Fibroblast of pulmonary artery (primary cell): ENCODE measurements at regions not wholly inside any gene's neighbourhood (a gene's known extent, or its start where the extent isn't known, plus 50 kb on each side); places are given as distances from the start of the nearest gene placed in this dataset.
"Not testable (repeated sequence)": the region's sequence is repeated elsewhere in the genome, so short reads cannot be mapped to it uniquely, and the experiment has no call there.

Experiments
- DNase-seq: peaks from one replicate; pipeline ENCODE4 v3.0.0-alpha.2; 2010; ENCODE audit warnings: low read depth
- H3K4me3 ChIP-seq: replicated peaks from 2 replicates; pipeline ENCODE4 v1.5.1; 2011; ENCODE audit warnings: low read depth, mild to moderate bottlenecking, control low read depth, low read length, moderate library complexity
- TF ChIP-seq, protein P1 (sequence below): IDR thresholded peaks from 2 replicates; pipeline ENCODE4 v1.5.1; 2011; ENCODE audit warnings: mild to moderate bottlenecking, control low read depth, low read length, inconsistent platforms; ENCODE audit errors: missing control alignments

DNA sequence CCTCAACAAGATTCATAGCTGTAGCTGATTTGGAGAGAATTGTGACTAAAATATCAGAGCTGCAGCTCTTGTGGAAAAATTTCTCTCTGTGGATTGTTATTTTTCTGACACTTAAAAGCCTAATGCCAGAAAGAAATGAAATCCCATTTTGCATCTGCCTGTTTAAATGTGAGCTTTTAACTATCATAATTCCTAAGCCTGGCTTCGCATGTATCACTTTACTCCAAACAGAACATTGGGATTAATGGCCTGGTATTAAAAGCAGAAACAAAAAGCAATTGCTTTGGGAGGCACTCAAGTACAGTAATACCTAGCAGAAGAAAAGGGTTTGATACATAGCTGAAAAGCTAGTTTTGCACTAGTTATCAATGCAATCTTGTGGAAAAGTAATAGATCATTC lies 164.2 kb upstream of the FSHR start:
- TF ChIP-seq, protein P1, sequence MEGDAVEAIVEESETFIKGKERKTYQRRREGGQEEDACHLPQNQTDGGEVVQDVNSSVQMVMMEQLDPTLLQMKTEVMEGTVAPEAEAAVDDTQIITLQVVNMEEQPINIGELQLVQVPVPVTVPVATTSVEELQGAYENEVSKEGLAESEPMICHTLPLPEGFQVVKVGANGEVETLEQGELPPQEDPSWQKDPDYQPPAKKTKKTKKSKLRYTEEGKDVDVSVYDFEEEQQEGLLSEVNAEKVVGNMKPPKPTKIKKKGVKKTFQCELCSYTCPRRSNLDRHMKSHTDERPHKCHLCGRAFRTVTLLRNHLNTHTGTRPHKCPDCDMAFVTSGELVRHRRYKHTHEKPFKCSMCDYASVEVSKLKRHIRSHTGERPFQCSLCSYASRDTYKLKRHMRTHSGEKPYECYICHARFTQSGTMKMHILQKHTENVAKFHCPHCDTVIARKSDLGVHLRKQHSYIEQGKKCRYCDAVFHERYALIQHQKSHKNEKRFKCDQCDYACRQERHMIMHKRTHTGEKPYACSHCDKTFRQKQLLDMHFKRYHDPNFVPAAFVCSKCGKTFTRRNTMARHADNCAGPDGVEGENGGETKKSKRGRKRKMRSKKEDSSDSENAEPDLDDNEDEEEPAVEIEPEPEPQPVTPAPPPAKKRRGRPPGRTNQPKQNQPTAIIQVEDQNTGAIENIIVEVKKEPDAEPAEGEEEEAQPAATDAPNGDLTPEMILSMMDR, result no peak
- no peak overlapping the region for H3K4me3 ChIP-seq
- DNase-seq, result no peak

DNA sequence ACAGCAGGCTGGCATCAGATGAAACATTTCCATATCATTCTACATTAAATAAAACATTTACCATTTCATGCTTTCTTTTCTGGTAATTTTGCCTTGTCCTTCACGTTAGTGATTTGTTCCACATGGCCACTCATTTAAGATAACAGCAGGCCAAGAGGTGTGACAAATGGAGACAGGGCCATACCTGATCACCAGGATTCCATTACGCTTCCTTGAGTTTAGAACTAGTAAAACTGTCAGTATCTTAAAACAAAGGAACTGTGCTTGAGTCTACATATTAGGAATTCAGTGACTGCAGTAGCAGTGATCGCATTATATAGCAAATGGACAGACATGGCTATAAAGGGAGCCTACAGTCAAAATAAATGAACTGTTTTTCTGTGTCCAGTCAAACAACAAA lies 155.1 kb upstream of the FSHR start:
- TF ChIP-seq, protein P1, result no peak
- DNase-seq, result no peak
- H3K4me3 ChIP-seq, result no peak overlapping the region

DNA sequence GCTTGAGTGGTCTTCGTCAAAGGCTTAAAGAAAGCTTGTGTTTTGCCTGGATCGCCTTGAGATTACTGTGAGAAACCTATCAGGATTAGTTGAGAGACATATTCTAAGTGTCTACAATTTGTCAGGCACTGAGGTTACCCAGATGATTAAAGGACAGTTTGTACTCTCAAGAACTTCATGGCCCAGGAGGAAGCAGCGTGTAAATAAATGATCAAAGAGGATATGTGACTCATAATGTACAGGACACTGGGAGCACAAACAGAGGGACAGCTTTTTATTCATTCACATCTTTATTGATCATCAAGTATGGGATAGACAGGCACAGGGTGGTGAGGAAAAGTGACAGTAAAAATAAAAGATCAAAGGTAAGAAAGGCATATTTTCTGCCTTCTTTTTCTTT lies 152.6 kb upstream of the FSHR start:
- TF ChIP-seq, protein P1, result no peak
- no peak overlapping the region for H3K4me3 ChIP-seq
- peak; percentile 50 for DNase-seq

DNA sequence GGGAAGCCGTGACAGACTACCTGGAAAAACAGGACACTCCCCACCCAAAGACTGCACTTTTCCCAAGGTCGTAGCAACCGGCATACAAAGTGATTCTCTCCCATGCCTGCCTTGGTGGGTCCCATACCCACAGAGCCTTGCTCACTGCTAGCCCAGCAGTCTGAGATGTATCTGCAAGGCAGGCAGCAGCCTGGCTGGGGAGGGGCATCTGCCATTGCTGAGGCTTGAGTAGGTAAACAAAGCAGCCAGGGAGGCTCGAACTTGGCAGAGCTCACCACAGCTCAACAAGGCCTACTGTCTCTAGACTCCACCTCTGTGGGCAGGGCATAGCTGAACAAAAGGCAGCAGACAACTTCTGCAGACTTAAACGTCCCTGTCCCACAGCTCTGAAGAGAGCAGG lies 144.4 kb upstream of the FSHR start:
- H3K4me3 ChIP-seq, DNase-seq: not testable (repeated sequence)

DNA sequence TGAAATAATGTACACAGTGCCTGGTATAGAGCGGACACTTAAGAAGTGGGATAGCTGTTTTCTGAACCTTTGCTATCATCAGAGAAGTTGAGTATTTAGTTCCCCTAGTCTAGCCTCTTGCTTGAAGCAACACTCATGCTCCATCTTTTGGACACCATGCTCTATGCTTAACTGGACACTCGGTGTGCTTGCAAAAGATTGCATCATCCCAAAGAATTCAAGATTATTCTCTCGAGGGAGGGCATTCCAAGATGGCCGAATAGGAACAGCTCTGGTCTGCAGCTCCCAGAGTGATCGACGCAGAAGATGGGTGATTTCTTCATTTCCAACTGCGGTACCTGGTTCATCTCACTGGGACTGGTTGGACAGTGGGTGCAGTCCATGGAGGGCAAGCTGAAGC lies 143.9 kb upstream of the FSHR start:
- TF ChIP-seq, protein P1, result no peak
- DNase-seq, result no peak
- no peak overlapping the region for H3K4me3 ChIP-seq

DNA sequence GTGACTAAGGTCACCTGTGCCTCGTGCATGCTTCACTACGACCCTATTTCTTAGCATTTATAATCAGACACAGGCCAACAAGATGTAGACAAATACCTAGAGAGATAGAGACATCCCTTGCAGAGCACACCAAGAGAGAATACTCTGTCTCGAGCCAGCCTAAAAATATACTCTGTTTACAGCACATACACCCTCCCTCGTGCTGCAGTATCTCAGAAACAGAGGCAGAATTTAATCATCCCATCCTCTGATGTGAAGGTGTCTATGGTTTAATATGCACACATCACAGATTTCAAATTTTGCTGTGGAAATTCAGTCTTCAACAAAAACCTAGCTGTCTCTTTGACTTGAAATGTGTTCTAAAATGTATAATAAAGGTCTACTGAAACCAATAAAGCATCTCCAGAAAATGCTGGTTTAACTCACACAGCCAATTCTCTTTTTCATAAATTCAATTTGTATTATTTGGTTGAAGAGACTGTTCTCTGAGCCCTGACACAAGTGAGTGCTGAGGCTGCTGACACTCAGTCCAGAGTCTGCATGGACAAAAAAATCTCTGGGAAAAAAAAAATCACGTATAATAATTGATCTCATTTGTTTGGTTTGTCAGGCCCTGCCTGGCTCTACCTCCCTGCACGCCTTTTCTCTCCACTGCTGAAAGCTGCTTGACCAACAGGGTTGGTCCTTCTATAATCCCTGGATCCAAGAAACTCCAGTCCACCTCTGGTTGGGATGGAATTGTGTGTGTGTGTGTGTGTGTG lies 142.0 kb upstream of the FSHR start:
- TF ChIP-seq, protein P1, result no peak
- DNase-seq, result no peak

DNA sequence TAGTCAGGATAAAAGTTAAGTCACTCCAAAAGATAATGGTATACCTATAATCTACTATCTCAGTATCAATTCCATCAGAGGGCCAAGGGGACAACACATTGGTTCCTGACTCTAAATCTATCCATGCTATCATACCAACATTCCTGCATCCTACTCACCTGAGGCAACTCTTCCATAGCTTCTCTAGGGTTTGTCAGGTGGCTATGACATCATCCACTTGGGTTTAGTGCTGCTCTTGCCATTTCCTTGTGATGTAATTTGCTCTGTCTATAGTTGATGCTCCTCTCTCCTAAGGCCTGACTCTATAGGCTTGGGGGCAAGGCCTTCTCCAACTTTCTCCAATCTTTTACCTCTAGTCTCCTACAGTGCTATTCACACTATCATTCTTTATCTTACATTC lies 139.9 kb upstream of the FSHR start:
- no peak for DNase-seq
- TF ChIP-seq, protein P1, result no peak
- H3K4me3 ChIP-seq, result no peak overlapping the region

More for the DNA sequence above, 142.0 kb upstream of the FSHR start:
- no peak overlapping the region for H3K4me3 ChIP-seq
